Dermis blood vessel endothelial cell (primary cell): ENCODE measurements at regions not wholly inside any gene's neighbourhood (a gene's known extent, or its start where the extent isn't known, plus 50 kb on each side); places are given as distances from the start of the nearest gene placed in this dataset.

ENCODE experiments used
- DNase-seq: peaks from one replicate; pipeline ENCODE4 v3.0.0; 2010

DNA sequence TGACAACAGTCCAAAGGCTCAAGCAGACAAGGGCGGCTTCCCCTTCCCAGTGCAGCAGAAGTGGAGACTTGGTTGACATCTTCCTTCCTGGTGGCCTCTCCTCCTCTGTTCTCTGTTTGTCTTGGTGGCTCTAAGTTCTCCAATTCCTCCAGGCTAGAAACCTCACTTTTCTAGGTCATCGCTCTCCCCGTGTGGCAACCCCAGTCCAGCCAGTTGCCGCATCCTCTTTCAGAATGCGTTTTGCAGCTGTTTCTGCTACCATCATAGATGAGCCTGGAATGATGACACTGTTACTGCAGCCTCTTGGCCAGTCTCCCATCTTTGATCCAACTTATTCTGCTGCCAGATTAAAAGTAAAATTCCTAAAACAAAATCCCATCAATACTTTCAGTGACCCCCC lies 201.5 kb downstream of the TRIM29 start:
- DNase-seq, result no peak

DNA sequence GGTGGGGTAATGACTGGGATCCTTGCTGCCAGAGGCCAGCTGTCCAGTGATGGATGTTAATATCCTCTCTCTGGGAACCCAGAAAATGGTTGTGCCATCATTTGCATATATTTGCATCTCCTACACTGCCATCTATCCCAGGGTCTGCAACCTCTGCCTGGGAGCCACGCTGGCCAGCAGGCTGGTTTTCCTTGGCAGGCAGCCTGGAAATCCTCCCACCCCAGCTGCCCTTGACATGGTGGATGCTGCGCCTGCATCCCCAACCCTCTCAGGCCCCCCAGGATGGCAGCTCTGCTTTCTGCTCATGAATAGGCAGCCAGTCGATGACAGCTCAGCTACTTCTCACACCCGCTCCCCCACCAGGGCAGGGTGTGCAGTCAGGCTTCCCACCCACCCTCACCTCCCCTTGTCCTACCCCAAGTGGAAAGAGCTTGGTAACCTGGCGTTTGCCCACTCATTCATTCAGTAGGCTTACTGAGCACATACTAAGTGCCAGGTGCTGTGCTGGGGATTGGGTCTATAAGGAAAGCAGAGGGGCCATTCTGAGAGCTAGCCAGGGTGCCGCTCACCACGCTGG lies 202.5 kb downstream of the TRIM29 start:
- DNase-seq, result no peak

DNA sequence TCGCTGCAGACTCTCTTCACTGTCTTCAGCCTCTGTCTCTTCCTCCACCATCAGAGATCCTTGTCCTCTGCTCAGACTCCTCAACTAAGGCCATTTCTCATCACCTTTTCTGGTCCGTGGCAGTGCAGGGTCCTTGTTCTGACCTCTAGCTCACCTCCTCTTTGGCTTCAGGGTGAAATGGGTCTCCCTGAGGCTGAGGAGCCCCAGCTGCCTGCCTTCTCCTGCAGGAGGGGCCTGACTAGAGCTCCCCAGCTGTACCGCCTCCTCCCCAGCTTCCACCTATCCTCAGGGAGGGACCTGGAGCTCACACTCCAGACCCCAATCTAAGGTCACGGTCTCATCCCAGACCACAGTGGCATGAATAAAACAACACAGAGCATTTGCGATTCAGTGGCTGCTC lies 203.0 kb downstream of the TRIM29 start:
- DNase-seq, result no peak

DNA sequence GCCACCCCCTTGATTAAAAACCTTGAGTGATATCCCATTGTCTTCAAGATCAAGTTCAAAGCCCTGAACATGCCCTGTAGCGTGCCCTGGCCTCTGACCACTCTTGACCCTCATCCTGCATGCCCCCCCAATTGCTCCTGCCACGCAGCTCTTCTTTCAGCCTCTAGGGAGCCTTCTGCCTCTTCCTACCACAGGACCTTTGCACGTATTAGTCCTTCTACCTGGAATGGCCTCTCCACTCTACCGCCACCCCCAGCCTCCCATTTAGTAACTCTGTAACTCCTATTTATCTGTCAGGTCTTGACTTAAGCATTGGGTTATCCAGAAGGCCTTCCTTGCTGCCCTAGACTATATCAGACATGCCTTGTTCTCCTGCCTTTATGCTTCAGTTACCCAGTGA lies 203.6 kb downstream of the TRIM29 start:
- no peak for DNase-seq

DNA sequence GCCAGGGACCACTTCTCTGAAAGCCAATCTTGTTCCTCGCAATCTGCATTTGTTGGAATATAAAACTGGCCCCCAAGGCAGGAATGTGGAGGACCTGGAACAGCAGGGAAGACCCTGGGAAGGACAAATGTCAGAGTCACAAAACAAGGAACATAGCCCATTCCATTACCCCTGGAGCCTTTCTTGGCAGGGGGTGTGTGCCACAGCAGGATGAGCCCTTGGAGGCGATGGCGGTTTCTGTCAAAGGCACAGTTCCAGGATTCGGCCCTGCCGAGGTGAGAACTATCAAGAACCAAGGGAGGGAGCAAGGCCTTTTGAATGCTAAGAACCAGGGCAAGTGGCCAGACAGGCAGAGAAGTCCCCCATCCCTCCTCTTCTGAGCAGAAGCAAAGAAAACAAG lies 204.3 kb downstream of the TRIM29 start:
- no peak for DNase-seq

DNA sequence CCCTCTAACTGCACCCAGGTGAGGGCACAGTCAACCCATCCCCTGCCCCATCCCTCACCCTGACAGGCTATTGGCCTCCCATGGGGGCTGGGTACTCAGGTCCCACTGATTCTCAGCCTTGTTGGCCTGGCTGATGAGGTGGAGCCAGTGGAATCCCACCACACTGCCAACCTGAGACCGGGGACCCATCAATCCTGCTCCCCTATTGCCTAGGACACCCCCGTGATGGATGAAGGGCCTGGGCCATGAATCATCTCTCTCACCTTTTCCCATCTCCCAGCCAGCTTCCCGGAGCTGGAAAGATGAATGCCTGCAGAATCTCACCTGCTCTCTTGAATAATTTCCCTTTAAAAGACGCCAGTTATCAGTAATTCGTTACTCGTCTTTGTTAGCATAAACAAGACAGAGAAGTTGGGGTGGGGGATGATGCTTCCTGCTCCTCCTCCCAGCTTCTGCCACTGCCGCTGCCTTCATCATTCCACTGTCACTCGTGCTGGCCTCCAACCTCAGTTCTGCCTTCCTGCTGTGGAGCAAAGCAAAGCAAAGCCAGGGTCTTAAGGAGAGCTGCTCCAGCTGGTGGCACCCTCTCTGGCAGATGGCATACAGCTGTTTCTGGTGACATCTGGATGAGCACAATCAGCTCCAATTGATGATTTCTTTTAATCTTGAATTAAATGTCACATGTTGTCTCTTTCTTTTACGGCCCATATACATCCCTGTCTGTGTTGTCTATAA lies 204.0 kb upstream of the NECTIN1 start:
- DNase-seq, result no peak

DNA sequence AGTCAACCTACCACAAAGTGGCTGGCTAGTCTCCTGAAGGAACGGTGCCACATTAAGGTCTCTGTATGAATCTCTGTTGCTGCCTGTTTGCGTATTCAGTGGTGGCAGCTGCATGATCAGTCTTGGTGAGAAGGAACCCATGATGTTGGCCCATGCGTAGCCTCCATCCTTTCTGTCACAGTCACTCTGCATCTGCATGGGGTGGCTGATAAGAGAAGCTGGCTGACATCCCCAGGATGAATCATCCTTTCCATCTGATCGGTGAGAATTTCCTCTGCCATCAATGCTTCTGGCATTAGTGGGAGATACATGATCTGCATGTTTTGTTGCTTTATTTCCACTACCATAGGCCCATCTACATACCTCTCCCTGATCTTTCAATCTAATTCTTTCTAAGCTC lies 199.0 kb upstream of the NECTIN1 start:
- no peak for DNase-seq

DNA sequence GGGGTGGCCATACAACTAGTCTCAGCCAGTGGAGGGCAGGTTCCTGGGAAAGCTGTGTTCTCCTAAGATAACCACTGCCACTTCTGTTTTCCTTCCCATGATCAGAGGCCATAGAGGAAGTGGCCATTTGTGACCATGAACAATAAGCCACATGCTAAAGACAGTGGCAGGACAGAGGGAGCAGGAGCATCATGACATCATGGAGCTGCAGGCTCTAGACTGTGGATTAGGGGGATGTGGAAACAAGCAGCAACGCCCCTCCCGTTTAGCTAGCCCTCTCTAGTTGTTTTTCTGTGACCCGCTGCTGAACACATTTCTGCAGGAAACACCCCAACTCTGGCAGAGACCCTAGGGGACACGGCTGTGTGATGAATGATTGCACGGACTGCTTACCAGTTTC lies 195.0 kb upstream of the NECTIN1 start:
- no peak for DNase-seq

DNA sequence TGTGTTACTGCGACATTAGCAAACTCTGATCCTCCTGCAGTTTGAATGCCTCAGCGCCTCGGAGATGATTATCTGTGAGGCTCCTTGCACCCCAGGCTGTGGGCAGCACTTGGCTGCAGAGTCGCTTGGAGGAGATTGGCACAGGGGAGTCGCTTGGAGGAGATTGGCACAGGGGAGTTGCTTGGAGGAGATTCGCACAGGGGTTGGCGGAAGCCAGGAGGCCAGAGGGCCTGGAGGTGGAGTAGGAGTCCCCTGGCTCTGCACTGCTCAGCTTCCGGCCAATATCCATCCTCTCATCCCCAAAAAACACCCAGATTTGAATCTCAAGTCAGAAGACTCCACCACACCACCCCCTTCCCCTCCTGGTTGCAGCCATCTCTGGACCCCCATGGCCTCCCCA lies 192.6 kb upstream of the NECTIN1 start:
- DNase-seq, result no peak

DNA sequence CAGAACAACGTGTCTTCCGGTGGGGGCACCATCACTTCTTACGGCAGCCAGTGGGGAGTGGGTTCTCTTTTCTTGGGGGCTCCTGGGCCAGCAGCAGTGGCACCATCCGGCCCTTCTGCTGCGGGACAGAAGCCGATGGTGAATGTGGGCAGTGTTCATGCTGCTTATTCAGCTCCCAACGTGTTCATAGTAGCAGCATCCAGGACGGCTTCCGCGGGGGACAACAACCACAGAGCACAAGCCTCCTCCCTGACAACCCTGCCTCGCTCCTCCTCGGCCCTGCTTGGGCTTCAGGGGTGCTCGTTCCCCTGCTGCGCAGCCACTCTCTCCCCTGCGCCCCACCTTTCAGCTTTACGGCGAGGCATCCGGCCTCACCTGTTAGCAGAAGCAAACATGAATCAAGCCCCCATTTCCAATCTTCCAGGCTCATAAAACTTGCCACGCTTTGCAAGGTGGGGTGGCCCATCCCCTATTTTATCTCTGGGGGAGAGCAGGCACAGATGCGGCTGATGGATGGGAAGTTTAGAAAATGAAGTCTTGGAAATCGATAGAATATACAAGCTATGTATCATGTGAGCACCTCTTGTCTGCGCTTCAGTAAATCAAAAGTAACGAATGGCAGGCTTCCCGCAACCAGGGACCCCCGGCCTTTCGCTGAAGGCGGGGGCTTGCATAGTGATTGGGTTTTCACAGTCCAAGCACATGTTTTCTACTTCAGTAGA lies 191.8 kb upstream of the NECTIN1 start:
- no peak for DNase-seq

DNA sequence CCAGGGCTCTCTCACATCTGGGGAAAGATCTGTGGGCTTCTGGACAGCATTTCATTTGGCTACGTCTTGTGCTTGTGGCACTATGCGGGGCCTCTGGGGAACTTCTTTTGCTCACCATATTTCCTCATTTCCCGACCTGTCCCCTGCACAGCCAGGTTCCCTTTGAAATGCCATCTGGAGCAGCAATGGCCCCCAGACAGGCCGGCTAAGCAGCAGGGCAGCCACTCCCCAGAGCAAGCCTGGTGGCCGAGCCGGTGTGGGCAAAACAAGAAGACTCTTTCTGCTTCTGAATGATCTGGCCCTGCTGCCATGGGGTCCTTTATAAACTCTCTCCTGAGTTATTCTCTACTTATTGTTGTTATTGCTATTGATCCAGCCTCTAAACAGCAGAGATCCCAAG lies 190.7 kb upstream of the NECTIN1 start:
- no peak for DNase-seq

DNA sequence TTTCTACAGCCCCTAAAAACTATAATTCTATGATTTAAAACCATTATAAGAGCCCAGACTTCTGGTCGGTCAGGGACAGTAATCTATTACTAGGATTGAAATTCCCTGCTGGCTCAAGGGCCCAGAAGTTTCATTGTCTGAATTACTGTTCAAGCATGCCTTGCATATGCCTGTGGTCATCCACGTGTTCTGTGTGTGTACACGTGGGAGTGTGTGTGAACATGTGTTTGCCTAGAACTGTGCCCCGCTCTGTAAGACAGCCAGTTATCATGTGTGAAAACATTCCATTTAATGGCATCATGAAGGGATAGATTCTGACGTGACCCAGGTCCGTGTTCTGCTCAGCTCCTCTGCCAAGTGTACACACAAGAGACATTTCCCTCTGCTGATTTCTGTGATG lies 189.3 kb upstream of the NECTIN1 start:
- DNase-seq, result no peak

DNA sequence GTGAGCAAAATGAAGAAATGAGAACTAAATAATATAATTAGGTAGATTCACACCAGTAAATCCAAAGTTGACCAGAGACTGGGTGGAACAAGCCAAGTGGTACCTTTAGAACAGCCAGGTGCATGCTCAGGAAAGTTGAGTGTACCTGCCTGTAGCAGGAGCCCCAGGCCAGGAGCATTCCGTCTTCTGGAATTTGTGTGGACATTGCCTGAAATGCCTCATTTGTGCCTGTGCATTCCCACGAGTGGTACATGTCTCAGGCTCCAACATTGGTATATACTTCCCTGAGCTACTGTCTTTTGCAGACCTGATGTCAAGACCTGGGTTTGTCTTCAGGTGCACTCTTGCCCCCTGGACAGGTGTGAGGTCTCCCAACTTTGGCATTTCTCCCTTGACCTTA lies 187.6 kb upstream of the NECTIN1 start:
- DNase-seq, result no peak

DNA sequence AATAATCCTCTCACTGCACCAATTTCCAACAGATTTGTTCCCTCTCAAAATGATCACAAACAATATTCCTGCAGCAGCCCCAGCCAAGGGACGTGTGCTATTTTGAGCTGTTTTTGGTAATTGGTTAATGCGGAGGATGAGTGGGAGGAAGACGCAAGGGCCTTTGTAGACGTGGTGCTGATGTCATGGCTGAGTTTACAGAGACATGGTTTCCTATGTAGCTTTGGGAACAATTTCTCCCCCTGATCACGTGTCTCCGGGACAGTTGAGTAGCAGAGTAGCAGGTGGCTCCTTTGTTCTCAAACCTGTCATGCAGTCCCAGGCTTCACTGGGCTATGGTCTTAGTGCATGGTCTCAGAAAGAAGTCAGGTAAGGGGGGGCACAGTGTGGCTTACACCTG lies 183.2 kb upstream of the NECTIN1 start:
- no peak for DNase-seq

DNA sequence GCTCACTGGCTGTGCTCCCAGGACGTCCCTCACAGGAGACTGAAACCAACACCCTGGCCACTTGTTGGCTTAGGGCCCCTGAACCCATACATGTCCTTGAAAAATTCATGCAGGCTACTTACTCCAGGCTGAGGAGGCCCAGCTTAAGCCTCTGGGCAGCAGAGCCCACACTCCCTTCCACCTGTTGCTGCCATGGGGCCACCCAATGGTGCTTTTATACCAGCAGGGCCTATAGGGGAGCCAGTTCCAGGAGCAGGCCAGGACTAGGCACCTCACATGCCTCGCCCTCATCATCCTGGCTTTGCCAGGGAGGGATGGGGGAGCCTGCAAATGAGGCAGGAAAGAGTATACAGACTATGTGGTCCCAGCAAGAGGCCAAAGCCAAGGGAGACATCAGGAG lies 181.7 kb upstream of the NECTIN1 start:
- DNase-seq, result no peak

DNA sequence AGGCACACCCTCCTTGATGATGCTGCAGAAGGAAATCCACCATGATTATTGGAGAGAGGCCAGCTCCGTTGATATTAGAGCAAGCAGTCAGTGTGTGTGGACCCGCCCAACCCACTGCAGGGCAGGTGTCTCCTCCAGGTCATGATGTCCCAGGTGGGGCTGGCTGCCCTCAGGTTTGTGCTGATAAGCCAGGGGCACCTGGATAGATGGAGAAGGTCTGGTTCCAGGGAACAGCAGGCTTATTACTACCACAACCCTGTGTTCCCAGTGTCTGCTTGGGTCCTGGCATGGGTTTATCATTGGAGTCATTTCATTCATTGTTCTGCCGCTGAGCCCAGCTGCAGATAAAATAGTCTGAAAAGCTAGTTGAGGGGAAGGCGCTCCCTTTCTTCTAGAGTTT lies 181.1 kb upstream of the NECTIN1 start:
- no peak for DNase-seq

DNA sequence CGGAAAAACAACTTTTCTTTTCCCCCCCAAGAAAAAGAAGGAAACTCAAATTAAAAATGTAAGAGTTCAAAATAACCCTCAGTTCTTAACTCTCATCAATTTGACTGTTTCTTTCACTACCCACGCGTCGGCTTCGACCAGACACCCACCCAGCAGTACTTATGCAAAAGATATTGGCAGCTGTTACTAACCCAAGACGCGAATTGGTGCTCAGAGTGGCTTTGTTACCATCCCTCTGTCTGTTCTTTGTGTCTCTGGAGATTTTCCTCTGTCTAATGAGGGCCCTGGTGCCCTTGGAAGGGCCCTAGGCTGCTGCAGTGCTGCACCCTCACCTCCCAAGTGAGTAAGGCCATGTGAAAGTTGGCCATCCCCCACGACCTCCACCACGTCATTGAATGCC lies 180.5 kb upstream of the NECTIN1 start:
- no peak for DNase-seq

DNA sequence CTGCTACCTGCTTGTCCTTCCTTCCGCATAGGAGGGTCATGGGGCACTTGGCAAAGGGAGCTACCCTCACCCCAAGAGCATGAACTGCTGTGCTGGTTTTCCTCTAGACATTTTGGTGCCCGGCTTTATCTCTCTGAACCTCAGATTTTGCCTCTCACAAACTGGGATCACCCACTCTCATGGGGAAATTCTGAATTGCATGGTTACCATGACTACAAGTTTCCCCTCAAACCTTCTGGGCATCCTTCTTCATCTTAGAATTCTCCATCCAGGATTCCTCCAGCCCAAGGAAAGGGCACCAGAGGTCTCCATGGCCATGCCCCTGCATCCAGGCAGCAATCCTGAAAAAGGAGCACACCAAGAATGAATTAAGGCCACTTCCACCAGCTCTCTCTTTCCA lies 180.1 kb upstream of the NECTIN1 start:
- no peak for DNase-seq

DNA sequence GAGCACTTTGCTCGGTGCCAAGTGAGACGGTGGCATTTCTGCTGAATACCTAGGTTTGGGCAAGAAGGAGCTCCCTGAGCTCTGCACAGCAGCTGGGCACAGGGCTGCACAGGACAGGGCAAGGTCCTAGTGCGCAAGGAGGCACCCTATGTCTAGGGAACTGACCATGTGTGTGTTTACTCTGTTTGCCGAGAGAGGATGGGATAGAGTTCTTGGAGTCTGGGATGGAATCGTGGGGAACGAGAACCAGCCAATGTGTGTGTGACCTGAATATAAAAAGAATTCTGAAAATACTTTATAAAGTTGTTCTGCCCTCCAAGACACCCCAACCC lies 179.5 kb upstream of the NECTIN1 start:
- no peak for DNase-seq

DNA sequence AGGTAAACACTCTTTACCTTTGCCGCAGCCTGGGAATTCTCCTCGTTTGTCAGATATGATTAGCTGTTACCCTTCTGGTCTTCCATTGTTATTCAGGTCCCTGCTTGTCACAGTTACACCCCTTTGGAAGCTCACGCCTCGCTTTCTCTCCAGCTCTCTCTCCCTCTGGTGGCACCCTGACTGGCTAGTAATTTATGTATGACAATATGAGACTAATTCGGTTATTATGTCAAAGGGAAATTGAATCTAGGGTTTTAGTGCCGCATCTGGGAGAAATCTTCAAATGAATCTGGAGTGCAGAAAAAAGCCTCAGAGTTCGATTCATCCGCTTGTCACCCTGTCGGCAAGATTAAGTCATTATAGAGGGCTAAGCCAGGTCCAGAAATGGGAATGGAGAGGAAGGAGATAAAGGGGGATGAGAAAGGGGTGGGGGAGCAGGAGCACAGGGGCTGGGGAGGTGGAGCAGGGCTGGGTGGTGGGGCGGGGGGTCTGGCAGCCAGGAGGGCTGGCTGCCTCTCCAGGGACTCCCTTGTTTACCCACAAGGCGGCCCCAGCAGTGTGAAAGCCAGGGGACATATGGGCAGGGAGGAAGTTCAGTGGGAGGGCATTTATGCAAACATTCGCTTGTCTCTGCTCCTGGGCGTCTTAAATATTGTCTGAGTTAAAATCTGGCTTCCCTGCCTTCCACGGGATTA lies 179.0 kb upstream of the NECTIN1 start:
- DNase-seq, result no peak

DNA sequence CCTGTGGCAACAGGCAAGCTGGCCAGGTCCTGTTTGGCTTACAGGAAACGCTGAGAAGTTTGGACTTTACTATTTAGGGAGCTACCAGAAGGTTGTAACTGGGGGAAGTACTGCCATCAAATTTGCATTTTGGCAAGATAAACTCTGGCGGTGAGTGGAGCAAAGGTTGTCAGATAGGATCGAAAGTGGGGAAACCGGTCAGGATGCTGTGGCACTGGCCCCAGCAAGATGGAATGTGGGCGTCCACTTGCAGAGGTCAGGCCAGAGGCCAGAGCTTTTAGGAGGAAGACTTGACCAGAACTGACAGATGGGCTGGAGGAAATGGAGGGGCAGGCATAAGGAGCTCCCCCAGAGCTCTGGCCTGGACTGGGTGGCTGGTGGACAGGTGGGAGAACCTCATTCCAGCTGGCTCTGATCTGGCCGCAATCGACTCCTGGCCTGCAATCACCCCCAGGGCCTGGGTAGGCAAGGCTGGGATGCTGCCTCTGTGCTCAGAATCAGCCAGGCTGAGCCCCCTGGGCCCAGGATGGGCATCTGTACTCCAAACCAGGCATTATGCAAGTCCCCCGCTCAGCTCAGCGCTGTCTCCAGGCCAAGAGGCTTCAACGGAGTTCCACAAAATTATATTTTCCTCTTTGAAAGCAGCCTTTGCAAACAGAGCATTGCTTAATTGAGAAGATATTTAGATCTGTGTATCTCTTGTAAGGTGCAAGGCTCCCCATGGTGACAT lies 178.3 kb upstream of the NECTIN1 start:
- no peak for DNase-seq

DNA sequence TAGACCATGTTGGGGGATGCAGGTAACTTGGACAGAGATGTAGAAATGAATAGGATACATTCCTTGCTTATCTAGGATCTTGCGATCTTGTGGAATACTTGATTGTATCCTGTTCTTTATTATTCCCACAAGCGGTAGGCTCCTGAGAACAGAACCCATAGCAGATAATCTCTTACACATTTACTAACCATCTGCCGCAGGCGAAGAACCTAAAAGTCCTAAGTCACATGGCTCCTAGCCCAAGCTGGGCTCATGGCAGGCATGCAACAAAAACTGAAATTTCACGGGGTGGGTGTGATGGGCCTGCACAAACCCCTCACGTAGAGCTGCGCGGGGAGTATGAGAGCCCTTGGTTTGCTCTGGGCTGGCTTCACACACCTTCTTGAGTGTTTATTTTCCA lies 177.4 kb upstream of the NECTIN1 start:
- DNase-seq, result no peak

DNA sequence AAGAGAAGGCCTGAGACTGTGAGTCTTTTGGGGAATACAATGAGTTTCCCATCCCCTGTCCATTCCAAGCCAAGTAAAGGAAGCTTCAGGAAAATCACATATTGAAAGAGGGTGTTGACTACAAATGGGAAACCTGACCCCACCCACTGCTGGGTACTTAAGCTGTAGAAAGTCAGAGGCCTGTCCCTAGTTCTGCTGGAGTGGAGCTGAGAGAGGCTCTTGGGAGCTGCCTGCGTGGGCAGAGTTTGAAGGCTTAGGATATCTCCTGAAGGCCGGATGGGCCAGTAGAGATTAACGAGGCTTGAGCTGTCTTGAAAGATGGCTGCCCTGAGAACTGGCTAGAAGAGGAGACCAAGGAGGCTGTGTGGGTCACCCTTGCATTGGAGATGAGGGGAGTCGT lies 176.2 kb upstream of the NECTIN1 start:
- DNase-seq, result no peak
